HG03342 (cell line): ENCODE measurements at regions not wholly inside any gene's neighbourhood (a gene's known extent, or its start where the extent isn't known, plus 50 kb on each side); places are given as distances from the start of the nearest gene placed in this dataset.

Source experiments
- ATAC-seq: cut with Tn5 transposase; IDR thresholded peaks from one replicate; pipeline ENCODE4 v1.9.1; 2021; ENCODE audit warnings: mild to moderate bottlenecking, moderate library complexity; ENCODE audit not compliant: unreplicated experiment

DNA sequence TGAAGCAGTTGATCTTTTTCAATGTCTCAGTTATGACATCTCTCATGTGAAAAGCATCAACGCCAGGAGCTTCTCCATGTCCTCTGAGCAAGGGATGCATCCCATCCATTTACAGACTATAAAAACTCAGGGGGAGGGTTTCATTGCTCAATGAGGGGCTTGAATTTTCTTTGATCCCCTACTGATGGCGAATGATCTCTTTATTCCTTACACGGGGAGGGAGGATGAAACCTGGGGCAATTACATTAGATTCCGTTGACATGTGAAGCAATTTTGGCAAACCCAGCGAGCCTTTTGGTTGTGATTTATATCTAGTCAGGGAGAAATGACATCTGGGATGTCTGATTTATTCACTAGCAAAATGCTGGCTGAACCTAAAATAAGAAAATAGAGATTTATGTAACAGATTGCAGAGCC lies 268.9 kb downstream of the HIVEP2 start:
- no peak for ATAC-seq

DNA sequence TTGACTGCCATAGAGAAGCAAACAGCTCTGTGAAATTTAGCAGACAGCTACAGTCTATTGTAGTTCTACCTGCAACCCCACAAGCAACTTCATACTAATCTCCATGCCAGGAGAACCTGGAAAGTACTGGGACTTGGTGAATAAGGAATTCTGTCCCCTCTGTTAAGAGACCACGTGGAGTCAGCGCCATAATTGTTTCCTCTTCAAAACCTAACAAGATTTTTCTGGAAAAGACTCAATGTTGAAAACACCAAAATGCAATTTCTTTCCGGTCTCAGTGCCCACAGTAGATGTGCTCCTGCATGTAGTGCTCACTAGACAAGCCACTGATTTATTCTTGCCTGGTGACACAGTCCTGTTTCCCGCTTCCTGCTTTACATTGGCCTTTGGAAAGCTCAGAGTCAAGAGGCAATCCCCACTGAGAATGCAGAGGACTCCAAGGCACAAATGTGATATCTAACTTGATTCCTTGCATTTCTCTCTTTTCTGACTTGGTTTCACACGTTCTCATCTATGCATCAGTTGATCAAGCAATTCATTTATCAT lies 268.3 kb downstream of the HIVEP2 start:
- no peak for ATAC-seq

DNA sequence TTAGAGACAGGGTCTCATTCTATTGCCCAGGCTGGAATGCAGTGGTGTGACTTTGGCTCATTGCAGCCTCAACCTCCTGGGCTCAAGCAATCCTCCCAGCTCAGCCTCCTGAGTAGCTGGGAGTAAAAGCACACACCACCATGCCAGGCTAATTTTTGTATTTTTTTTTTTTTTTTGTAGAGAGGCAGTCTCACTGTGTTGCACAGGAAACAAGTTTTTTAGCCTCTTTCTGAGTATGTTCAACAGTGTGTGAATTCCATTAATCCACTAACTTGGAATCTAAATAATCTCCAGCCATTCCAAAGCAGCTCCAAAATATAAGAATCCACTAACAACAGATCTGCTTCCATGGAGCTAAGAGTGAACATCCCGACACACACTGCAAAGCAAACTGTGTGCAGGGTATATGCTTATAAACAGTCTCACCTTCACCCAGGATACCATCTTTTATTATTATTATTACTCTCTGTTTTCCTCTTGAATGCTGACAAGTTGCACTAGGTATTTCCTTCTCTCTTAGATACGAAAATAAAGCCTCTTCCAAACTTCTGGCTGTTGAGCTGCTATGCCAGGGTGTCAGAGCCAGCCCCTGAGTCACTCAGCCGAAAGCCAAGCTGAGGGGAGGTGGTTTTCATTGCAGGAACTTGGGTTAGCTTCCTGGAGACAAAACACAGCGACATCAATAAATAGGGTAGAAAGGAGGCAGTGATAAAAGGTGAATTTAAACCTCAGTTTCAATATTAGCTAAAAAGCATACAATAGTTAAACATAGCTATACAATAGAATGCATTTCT lies 264.9 kb downstream of the HIVEP2 start:
- no peak for ATAC-seq

DNA sequence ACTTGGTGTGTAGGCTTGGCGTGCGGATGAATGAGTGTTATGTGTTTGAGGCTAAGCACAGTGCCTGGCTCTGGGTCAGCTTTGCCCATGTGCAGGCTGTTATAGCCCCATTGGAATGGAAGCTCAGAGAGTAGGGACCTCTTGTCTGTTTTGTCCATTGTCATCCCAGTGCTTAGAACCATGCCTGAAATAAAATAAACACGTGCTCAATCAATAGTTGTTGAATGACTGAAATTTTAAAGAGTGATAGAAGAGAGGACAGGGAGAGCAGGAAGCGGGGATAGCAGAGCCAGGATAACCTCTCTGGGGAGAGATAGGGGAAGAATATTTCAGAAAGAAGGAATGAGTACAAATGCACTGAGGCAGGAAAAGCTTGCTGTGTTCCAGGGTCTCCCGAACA lies 263.9 kb downstream of the HIVEP2 start:
- ATAC-seq, result no peak

DNA sequence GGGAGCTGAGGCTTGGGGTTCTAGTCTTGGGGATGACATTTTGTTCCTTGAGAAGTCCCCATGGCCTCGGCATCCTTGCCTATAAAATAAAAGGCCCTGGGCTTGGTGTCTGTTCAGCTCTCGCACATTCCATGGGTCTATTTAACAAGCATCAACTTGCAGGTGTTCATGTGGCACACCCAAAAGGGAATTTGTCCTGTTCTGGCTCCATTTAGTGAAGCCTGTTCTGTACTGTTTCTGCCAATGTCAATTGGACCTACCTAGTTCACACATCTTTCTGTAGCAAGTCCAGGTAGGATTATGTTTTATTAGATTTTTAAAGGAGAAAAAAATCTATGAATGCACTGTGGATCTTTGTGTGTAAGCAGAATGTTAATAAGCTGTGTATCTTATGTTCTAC lies 262.0 kb downstream of the HIVEP2 start:
- ATAC-seq, result no peak

DNA sequence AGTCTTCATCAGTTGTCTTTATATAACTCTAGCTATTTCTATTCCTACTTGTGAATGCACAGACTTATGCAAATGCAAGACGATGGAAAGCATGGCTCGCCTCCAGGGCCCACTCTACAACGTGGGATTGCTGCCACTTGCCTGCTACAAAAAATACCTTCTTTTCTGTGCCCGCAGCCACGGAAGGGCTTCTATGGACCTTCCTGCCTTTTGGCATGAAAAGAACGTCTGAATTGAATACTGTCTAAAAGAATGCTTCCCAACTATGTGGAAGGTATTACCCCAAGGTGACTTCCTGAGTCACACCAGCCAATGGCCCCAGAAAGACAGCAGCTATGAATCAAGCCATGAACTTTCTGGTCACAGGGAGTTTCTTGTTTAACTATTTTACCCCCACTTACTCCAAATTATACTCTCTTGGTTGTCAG lies 261.2 kb downstream of the HIVEP2 start:
- no peak for ATAC-seq

DNA sequence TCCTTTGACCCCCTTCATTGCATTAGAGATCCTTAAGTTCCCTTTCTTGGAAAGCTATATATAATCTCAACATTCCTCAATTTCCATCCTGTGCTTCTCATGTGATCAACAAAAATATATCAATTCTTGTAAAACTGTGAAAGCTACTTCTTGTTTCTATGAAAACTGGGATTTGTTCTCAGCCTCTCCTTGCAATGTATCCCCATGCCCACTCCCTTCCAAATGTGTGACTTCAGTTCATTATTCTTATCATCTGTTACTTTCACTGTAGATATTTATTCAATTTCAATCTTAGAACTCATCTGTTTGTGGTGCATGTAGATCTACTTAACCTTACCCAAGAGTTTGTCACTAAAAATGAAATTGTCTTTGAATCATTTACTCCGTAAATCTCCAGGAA lies 260.6 kb downstream of the HIVEP2 start:
- no peak for ATAC-seq

DNA sequence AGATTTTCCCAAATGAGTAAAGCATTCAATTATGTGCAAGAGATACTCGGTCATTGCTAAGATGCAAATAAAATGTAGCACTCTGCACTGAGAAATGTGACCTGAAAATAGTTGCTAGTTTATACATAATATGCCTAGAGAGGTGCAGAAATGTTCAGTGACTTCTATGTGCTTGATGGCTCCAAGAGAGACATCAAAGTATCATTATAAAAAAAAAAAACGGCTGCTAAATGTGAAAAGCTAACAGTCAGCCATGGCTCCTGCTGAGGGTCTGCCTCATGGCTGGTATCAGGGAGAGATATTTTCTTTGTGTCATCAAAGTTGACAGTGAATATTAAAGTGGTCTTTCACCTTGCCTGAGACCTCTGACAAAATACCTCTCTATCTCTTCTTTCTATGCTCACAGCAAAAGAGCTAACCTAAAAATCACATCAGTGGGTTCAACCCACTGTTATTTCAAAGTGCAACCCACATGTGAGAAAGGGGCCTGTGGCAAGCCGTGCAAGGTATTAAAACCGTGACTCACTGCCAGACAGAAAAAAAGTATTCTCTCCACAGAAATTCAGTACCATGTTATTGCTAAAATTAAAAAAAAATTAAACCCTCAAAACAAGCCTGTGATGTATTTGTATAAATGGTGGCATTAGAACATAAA lies 259.0 kb downstream of the HIVEP2 start:
- ATAC-seq, result no peak

DNA sequence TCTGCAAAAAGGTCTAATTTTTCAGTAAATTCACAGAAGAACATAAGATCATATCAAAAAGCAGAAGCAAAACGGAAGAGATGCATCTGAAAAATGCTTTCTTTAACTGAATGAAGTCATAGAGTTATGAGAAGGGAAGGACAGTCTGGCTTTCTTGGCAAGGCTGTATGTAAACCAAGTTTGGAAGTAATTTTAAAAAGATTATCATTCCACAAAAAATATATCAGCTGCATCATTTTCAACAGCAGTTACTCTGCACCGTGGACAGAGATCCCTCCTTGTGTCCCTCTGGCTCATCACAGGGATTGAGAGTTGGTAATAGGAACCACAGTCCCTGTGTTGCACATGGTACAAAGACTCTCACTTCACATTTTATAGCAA lies 258.5 kb downstream of the HIVEP2 start:
- no peak for ATAC-seq

DNA sequence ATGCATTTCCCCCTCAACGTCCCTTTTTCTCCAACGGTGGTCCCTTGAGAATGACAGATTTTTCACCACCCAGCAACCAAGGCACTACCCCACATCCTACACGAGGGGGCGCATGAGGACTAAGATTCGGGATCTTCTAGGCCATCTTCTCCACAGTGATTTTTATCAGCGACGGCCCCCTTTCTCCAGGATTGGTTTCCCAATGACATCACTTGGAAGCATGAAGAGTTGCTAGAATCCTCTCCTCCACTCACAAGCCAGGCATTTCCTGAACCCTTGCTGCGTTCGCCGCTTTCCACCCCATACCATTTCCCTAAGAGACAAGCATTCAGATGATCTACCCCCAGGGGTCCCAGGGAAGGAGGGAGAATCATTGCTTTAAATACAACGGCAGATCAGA lies 252.0 kb downstream of the HIVEP2 start:
- ATAC-seq, result peak; percentile 78

DNA sequence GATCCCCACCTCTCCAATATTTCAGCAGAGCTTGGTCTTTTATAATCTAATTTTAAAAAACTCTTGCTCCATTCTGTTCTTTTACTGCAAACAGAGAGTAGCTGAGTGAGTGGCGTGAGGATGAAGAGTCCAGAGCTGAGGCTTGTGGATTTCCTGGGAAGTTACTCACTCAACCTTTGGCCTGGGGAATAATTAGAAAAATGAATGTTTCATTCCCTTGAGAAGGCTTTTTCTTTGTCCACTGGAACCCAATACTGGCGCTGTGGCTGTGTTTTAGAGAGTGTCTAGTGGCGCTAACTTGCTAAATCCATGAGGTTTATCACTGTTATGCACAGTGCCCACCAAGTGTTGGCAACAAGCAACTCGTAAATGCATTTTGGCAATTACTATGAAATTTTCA lies 251.5 kb downstream of the HIVEP2 start:
- ATAC-seq, result no peak

DNA sequence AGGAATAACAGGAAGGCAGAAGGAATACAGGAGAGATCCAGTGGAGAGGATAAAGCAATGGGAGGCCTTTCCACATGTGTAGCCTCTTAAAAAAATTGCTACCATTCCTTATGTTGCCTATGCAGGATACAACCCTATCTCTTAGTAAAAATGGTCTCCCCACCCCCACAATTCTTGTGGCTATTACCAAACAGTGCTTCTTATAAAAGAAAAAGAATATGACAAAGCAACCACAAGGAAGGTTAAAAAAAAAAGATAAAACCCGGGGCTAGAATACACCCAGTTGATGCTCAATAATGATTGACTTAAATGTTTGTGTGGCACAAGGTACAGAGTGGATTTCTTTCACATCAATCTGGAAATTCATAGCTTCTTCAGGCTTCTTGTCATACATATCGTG lies 250.9 kb downstream of the HIVEP2 start:
- no peak for ATAC-seq

DNA sequence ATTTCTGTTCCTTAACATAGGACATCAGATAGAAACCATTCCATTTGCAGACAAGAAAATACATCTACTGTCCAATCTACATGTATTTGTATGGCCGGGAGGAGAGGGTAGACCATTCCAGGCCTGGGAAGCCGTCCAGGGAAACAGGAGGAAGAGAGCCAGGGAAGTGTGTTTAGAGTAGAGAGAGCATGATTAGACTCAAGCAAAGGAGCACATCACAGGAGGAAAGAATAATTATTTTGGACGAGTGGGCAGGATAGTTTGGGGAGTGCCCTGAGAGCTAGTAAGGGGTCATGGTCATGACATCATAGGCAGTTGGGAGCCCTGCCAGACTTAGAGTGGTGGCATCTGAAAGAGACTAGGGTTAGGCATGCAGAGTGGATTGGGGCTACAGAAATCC lies 250.0 kb downstream of the HIVEP2 start:
- no peak for ATAC-seq

DNA sequence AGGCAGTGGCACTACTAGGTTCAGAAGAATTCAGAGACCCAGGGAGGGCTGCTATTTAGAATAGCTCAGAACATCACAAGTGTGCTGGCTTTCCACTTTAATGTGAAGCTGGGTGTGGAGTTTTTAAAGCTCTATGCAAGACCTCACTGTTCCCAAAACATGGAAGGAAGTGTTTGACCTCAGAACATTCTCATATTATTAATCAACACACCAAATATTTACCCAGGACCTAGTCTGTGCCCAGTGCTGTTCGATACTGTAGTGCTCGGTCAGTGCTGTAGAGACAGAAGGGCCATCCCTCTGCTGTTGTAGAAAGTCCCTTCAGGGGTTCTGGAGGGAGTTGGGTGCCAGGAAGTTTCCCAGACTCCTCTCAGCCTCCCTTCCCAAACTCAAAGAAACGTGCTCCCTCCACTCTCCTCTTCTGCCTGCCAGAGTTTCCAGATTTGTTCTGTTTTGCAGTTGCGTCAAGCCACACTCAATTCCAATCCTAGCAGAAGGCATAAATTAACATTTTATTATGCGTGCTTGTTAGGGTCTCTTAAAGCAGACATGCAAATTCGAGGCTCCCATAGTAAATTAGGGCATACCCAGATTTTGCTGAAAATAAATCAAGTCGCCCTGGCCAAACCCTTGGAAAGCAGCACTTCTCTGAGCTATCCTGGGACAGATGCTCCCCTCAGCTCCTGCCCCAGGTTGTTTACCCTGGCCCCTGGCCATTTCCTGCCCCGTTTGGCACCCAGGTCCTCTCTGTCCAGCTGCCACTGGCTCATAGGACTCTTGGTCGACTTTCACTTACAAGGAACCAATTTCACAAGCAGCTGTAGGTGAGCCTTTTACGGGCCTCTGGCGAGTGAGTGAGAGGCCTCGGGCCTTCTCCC lies 248.6 kb downstream of the HIVEP2 start:
- ATAC-seq, result no peak

DNA sequence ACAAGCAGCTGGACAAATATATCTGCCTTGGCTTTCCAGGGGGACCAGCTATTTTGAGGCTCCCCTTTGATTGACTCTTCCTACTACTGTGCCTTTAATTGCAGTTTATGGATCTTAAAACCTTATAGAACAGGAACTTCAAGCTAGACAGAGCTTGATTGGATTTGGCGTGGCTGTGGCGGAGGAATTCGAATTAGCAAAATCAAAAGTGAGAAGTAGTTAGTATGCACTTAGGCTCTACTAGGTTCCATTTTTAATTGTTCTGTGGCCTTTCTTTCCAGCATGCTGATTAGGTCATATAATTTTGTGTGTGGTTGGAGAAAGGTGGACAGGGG lies 248.0 kb downstream of the HIVEP2 start:
- ATAC-seq, result no peak

DNA sequence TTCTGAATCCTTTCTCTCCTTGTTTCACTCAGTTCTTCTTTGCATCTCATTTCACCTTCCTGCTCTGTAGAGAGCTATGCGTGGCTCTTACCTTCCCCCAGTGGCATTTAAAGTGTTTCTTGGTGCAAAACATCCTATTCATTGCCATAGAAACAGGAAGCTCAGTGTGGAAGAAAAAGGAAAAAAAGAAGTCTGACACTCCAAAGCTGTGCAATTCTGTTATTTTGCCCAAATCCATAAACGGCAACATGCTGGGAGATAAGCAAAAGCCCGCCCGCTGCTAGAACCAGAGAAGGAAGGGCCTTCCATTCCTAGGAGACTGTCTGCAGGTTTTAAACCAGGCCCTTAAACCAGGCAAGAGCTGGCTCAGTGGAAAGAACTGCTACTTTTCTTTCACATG lies 247.1 kb downstream of the HIVEP2 start:
- no peak for ATAC-seq

DNA sequence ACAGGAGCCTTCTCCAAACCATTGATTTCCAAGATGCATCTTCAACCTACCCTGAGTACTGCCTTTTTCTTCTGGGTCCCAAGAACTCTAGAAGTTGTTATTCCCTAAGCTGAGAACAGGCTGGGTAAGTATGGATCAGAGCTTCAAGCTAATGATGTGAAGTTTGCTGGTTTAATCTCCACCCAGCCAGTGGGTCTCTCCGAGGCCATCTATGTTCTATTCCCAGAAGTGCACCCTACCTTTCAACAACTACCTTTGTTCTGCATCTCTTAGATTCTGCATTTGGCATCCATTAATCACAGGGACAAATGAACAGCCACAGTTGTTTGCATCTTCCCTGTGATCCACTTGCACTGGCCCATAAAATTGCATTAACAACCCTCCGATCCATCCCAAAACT lies 246.2 kb downstream of the HIVEP2 start:
- ATAC-seq, result no peak

DNA sequence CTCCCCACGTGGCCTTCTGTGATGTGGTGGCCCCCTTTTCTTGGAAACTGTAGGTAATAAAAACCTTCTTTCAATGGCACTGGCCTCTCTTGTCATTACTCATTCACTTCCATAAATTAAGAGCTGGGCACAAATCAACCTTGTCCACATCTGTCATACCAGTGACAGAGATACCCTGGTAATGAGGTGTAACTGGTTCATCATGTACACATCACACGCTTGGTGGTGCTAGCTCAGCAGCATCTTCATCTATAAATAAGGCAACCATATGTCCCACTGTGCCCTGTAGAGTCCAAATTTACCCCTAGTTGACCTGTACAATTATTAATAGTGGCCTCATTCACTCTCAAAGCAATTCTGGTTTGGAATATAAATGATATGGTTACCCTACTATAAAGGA lies 245.6 kb downstream of the HIVEP2 start:
- no peak for ATAC-seq

DNA sequence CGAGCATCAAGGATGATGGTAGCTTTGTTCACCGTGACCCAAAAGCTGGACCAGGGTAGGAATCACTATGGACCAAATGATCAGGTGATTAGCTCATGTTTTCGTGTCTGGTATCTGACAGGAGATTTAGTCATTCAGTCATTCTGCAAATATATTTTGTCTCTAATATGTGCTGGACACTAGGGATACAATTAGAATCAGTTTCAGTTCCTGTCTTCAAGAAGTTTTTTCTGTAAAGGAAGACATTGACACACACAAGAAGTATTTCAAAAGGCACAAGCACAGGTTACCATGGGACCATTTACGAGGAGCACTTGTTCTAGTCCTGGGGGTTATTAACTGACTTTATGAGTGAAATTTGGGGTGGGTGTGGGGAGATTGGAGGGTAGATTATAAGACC lies 244.9 kb downstream of the HIVEP2 start:
- ATAC-seq, result peak; percentile 58

DNA sequence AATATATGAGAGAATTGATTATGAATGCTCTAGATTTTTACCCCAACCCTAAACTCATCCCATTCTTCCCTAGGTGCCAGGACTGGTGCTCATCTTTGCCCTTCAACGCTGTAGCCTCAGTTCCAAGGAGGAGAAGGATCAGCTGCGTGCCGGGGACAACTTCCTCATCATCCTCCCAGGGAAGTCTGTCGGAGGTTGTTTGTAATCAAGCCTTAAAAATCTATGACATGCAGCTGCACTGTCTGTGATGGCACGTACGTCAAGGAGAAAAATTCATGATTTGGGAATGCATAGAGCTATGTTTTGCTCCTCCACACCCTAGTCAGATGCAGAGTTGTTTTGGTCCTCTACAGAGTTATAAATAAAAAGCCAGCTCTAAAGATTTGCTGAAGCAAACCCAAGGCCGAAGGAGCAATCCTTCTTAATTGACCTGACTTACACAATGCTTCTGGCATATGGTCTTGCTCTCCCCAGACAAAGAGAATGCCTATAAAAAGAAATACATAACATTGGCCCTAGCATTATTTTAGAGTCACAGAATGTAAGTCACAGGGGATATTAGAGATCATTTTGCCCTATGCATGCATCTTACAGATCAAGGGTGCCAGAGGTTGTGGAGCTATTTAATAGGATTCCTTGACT lies 244.2 kb downstream of the HIVEP2 start:
- ATAC-seq, result no peak
